ENCODE measurements at regions not wholly inside any gene's neighbourhood (a gene's known extent, or its start where the extent isn't known, plus 50 kb on each side); places are given as distances from the start of the nearest gene placed in this dataset.

DNA sequence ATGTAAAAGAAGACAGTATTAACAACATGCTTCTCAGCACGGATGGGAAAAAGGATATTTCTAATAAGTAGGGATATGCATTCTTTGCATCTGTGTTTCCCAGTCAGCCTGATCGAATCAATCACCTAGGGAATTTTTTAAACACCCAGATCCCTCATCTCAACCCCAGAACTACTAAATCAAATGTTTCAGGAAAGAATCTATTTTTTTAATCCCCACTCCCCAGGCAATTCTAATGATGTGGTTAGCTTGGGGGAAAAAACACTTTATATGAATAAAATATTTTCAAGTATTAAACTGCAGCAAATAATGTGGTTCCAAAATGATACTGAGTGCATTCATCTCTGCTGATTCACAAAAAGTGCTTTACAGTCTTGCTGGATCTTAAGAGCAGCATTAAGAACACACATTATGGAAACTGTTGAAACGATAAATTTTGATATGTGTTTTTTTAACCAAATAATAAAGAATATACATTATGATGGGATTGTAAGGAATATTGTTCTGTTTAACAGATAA is 68.7 kb upstream of the GUCY1A1 start:
- TF ChIP-seq, protein P1, sequence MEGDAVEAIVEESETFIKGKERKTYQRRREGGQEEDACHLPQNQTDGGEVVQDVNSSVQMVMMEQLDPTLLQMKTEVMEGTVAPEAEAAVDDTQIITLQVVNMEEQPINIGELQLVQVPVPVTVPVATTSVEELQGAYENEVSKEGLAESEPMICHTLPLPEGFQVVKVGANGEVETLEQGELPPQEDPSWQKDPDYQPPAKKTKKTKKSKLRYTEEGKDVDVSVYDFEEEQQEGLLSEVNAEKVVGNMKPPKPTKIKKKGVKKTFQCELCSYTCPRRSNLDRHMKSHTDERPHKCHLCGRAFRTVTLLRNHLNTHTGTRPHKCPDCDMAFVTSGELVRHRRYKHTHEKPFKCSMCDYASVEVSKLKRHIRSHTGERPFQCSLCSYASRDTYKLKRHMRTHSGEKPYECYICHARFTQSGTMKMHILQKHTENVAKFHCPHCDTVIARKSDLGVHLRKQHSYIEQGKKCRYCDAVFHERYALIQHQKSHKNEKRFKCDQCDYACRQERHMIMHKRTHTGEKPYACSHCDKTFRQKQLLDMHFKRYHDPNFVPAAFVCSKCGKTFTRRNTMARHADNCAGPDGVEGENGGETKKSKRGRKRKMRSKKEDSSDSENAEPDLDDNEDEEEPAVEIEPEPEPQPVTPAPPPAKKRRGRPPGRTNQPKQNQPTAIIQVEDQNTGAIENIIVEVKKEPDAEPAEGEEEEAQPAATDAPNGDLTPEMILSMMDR (IDR thresholded peaks at IDR 0.05): no peak
- TF ChIP-seq POLR2A (IDR thresholded peaks at IDR 0.05): no peak
